Heart left ventricle (tissue), 16 donors: ENCODE measurements at regions not wholly inside any gene's neighbourhood (a gene's known extent, or its start where the extent isn't known, plus 50 kb on each side); places are given as distances from the start of the nearest gene placed in this dataset.

ENCODE experiments used
- ATAC-seq, 4 donors: fragments of 200-7000 bp; cut with Tn5 transposase; one replicate each; pipeline ENCODE4 v1.9.1; 2020 to 2022; ENCODE audit warnings: moderate library complexity in 4 of 4, mild to moderate bottlenecking in 3 of 4, moderate number of reproducible peaks in 1 of 4
- DNase-seq, 5 donors: peaks; one replicate each; pipeline ENCODE4 v3.0.0-alpha.2; 2020
- H3K27ac ChIP-seq, 12 donors: fragments of 200-600 bp; sonication (generic) in 4 of 12; one replicate each; pipeline versions ENCODE4 v1.5.0 to v1.8.0; 2016 to 2022; ENCODE audit warnings: mild to moderate bottlenecking in 2 of 12
- H3K27me3 ChIP-seq, 9 donors: fragments of 200-600 bp; sonication (generic) in 2 of 9; one replicate each; pipeline versions ENCODE4 v1.5.1 to v1.8.0; 2016 to 2022; ENCODE audit warnings: mild to moderate bottlenecking in 3 of 9
- H3K36me3 ChIP-seq, 9 donors: fragments of 200-600 bp; sonication (generic) in 2 of 9; one replicate each; pipeline versions ENCODE4 v1.5.0 to v1.8.0; 2018 to 2022; ENCODE audit warnings: mild to moderate bottlenecking in 2 of 9
- H3K4me1 ChIP-seq, 12 donors: fragments of 200-600 bp; sonication (generic) in 4 of 12; one replicate each; pipeline versions ENCODE4 v1.5.0 to v1.8.0; 2016 to 2022; ENCODE audit warnings: mild to moderate bottlenecking in 3 of 12
- H3K4me3 ChIP-seq, 12 donors: fragments of 200-600 bp; sonication (generic) in 4 of 12; one replicate each; pipeline versions ENCODE4 v1.5.0 to v1.8.0; 2017 to 2022; ENCODE audit warnings: mild to moderate bottlenecking in 9 of 12, moderate library complexity in 4 of 12
- H3K9me3 ChIP-seq, 12 donors: fragments of 200-600 bp; sonication (generic) in 4 of 12; one replicate each; pipeline versions ENCODE4 v1.5.0 to v1.8.0; 2016 to 2022; ENCODE audit warnings: mild to moderate bottlenecking in 1 of 12
- POLR2A ChIP-seq, 2 donors: fragments of 450-650 bp; IDR thresholded peaks; one replicate each; pipeline ENCODE4 v1.6.1; 2017; ENCODE audit warnings: antibody characterized with exemption in 2 of 2, mild to moderate bottlenecking in 2 of 2, moderate library complexity in 2 of 2
- WGBS, 4 donors: extraction: QIAGEN DNeasy Blood & Tissue Kit in 2 of 4; methylation state at CpG; one replicate each; pipeline versions ENCODE4 v1.1.5 to v1.1.7; 2013 to 2018; 5-methylcytosine and 5-hydroxymethylcytosine counted together
- intact Hi-C, 10 donors: fragments of 100-400 bp; cut with DNase I; formaldehyde crosslinking; loops; one replicate each; pipeline versions ENCODE4 v1.11.1 to v1.14.2; 2022
- TF ChIP-seq, protein P1 (sequence below), 12 donors: fragments of 200-600 bp; sonication (generic) in 4 of 12; IDR thresholded peaks; one replicate each; pipeline versions ENCODE4 v1.5.0 to v1.8.0; 2018 to 2022; ENCODE audit warnings: antibody characterized with exemption in 12 of 12, mild to moderate bottlenecking in 5 of 12
- donor health status: ischemic (EF 13 %, LVEDD 7.1; RV severe dilation, severe dysfunction).
- donor health status: healthy with polysubstance abuse.
- donor health status: DM: no; HTN: yes; CAD: no.
- donor health status: DM: no; HTN: no; CAD: no.
- donor health status: ischemic (EF 25% LVEDD 6.9; RV normal size, moderate dysfunction).
- donor health status: ischemic (EF 25% LVEDD 5.7; RV mildly dilated, moderate dysfunction).
- donor health status: healthy.
- donor health status: DM: yes; HTN: yes; CAD: no.
- donor health status: ischemic (EF 35%, LVEDD 5.7; RV mildly dilated, moderate dysfunction).
- donor health status: nonischemic (EF 11% LVEDD 7.7; RV severe dilation, severe dysfunction).
- donor health status: DM: yes; HTN: yes; CAD: no.
- donor health status: PGD.
- donor health status: ischemic (EF 29% LVEDD 5.4; RV normal size, mild dysfunction).
- donor health status: nonischemic (EF 23%, LVEDD 6.1; RV moderate dilation, normal function).

DNA sequence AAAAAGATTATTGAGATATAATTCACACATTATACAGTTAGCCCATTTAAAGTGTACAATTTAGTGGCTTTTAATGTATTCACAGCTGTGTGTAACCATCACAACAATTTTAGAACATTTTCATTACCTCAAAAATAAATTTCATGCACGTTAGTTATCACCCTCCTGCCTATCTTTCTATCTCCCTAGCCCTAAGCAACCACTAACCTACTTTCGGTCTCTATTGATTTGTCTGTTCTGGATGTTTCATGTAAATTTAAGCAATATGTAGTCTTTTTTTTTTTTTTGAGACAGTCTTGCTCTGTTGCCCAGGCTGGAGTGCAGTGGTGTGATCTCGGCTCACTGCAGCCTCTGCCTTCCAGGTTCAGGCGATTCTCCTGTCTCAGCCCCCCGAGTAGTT lies 439.4 kb downstream of the PCNX1 start:
- no peak for ATAC-seq
- intact Hi-C loops = no loop called here
- no peak overlapping the region for H3K4me3 ChIP-seq

DNA sequence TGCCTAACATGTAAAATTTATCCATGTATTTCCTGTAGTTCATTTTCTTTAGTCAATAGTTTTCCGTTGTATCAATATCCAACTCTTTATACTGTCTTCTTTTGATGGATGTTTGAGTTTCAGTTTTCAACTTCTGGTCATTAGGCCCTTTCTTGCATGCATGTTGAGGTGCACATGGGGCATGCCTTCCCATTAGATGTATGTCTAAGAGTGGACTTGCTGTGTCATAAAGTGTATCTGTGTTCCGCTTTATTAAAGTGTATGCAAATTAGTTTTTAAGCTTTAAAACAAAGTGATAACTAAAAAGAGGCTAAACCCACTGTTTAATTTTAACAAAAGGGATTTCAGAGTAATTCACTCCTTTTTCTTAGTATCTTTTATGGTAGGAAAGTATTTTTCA lies 441.1 kb downstream of the PCNX1 start:
- WGBS, 4 donors = 94 to 97% (median 96%) methylated on average over 2 of the region's 2 CpGs
- no peak for ATAC-seq
- DNase-seq = no peak
- TF ChIP-seq, protein P1, sequence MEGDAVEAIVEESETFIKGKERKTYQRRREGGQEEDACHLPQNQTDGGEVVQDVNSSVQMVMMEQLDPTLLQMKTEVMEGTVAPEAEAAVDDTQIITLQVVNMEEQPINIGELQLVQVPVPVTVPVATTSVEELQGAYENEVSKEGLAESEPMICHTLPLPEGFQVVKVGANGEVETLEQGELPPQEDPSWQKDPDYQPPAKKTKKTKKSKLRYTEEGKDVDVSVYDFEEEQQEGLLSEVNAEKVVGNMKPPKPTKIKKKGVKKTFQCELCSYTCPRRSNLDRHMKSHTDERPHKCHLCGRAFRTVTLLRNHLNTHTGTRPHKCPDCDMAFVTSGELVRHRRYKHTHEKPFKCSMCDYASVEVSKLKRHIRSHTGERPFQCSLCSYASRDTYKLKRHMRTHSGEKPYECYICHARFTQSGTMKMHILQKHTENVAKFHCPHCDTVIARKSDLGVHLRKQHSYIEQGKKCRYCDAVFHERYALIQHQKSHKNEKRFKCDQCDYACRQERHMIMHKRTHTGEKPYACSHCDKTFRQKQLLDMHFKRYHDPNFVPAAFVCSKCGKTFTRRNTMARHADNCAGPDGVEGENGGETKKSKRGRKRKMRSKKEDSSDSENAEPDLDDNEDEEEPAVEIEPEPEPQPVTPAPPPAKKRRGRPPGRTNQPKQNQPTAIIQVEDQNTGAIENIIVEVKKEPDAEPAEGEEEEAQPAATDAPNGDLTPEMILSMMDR (IDR thresholded peaks at IDR 0.05) = no peak
- no peak for TF ChIP-seq POLR2A (IDR thresholded peaks at IDR 0.05)
- Histone ChIP-seq H3K27me3 (no peaks in the 10 kb centered on the region), H3K9me3 (no peaks in the 10 kb centered on the region), H3K4me1 (peaks cover 0 to under 1% (median 0%) of the 10 kb centered on the region in 12 donors), H3K4me3 (no peak overlapping the region), H3K27ac (no peak overlapping the region), H3K36me3 (no peaks in the 10 kb centered on the region)
- intact Hi-C loops = no loop called here

More for the DNA sequence above, 439.4 kb downstream of the PCNX1 start:
- no peak for DNase-seq
- no peaks in the 10 kb centered on the region for H3K9me3 ChIP-seq
- 96% methylated on average over 5 of the region's 5 CpGs for WGBS, 4 donors
- H3K4me1 ChIP-seq = peaks cover 0 to 8% (median 0%) of the 10 kb centered on the region in 12 donors
- TF ChIP-seq POLR2A (IDR thresholded peaks at IDR 0.05) = no peak
- TF ChIP-seq, protein P1 (IDR thresholded peaks at IDR 0.05) = no peak
- no peaks in the 10 kb centered on the region for H3K27me3 ChIP-seq
- H3K27ac ChIP-seq = no peak overlapping the region
- H3K36me3 ChIP-seq = no peaks in the 10 kb centered on the region

DNA sequence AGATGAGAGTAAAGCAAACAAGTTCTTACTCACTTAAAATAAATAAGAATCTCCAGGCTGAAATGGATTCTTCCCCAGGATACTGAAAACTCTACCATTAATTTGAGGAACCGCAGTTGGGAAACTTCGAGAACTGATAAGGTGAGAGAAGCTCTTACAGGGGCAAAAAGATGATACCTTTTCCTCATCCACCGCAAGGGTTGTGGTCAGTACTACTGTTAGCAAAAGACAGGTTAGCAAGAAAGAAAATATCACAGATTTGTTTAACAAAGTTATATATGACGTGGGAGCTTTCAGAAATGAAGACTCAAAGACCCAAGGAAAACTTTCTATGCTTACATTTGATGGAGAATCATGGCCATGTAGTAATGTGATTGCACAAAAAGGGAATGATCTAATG lies 441.6 kb downstream of the PCNX1 start:
- H3K4me1 ChIP-seq = no peaks in the 10 kb centered on the region
- 94 to 98% (median 97%) methylated on average over 4 of the region's 4 CpGs for WGBS, 4 donors
- H3K27me3 ChIP-seq = no peaks in the 10 kb centered on the region
- H3K27ac ChIP-seq = no peak overlapping the region
- ATAC-seq (no peak), DNase-seq (no peak)
- H3K4me3 ChIP-seq = no peak overlapping the region
- intact Hi-C loops = no loop called here
- no peaks in the 10 kb centered on the region for H3K36me3 ChIP-seq
- H3K9me3 ChIP-seq = no peaks in the 10 kb centered on the region
- TF ChIP-seq, protein P1 (IDR thresholded peaks at IDR 0.05) = no peak

DNA sequence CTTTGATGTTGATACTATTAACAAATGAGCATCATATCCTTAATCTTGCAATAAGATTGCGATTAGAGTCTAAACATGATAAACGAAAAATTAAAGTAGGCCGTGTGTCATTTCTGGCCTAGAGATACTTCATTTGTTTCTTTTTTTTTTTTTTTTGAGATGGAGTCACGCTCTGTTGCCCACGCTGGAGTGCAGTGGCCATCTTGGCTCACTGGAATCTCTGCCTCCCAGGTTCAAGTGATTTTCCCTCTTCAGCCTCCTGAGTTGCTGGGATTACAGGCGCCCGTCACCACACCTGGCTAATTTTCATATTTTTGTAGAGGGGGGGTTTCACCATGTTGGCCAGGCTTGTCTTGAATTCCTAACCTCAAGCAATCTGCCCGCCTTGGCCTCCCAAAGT lies 446.9 kb downstream of the PCNX1 start:
- Histone ChIP-seq H3K27ac (peak overlapping the region in 1 of 12 donors; percentile 73), H3K9me3 (no peaks in the 10 kb centered on the region), H3K36me3 (no peaks in the 10 kb centered on the region), H3K4me1 (peaks cover 0 to 18% (median 14%) of the 10 kb centered on the region in 12 donors), H3K4me3 (no peak overlapping the region), H3K27me3 (no peaks in the 10 kb centered on the region)
- ATAC-seq (no peak), DNase-seq (no peak)
- WGBS, 4 donors = 94 to 98% (median 97%) methylated on average over 8 of the region's 8 CpGs
- TF ChIP-seq, protein P1 (IDR thresholded peaks at IDR 0.05) = no peak
- no peak for TF ChIP-seq POLR2A (IDR thresholded peaks at IDR 0.05)
- intact Hi-C loops = no loop called here
